IPS-18c (cell line): ENCODE measurements at regions not wholly inside any gene's neighbourhood (a gene's known extent, or its start where the extent isn't known, plus 50 kb on each side); places are given as distances from the start of the nearest gene placed in this dataset.

Experiments used
- H3K4me3 ChIP-seq: 2 replicates; pipeline ENCODE4 v1.7.0; 2013; ENCODE audit warnings: low read depth, mild to moderate bottlenecking, low read length, moderate library complexity; ENCODE audit not compliant: insufficient read depth
- H3K9me3 ChIP-seq: one replicate; pipeline ENCODE4 v1.6.1; 2013; ENCODE audit warnings: mild to moderate bottlenecking, low read length, moderate library complexity; ENCODE audit not compliant: control insufficient read depth, insufficient read depth

- Histone ChIP-seq H3K9me3 (no peaks in the 10 kb centered on the region), H3K4me3 (no peak overlapping the region)
Measured at GRCh38 chr5:12851761-12852160, 947.5 kb upstream of the CTNND2 start.

GRCh38 chr5:12848709-12849108 is 944.5 kb upstream of the CTNND2 start:
- Histone ChIP-seq H3K4me3 (no peak overlapping the region), H3K9me3 (no peaks in the 10 kb centered on the region)

GRCh38 chr5:12845549-12846159 is 941.4 kb upstream of the CTNND2 start:
- Histone ChIP-seq H3K9me3 (no peaks in the 10 kb centered on the region), H3K4me3 (no peak overlapping the region)

- no peaks in the 10 kb centered on the region for H3K9me3 ChIP-seq
- no peak overlapping the region for H3K4me3 ChIP-seq
Measured at GRCh38 chr5:12840972-12841371, 936.7 kb upstream of the CTNND2 start.

- no peak overlapping the region for H3K4me3 ChIP-seq
- H3K9me3 ChIP-seq, result no peaks in the 10 kb centered on the region
Measured at GRCh38 chr5:12837592-12837991, 933.3 kb upstream of the CTNND2 start.

- Histone ChIP-seq H3K9me3 (no peaks in the 10 kb centered on the region), H3K4me3 (no peak overlapping the region)
Measured at GRCh38 chr5:12825163-12825562, 920.9 kb upstream of the CTNND2 start.

- Histone ChIP-seq H3K4me3 (no peak overlapping the region), H3K9me3 (no peaks in the 10 kb centered on the region)
Measured at GRCh38 chr5:12805165-12805698, 901.0 kb upstream of the CTNND2 start.

GRCh38 chr5:12799165-12799564 is 894.9 kb upstream of the CTNND2 start:
- no peaks in the 10 kb centered on the region for H3K9me3 ChIP-seq
- no peak overlapping the region for H3K4me3 ChIP-seq

GRCh38 chr5:12795333-12795663 is 891.1 kb upstream of the CTNND2 start:
- Histone ChIP-seq H3K4me3 (no peak overlapping the region), H3K9me3 (no peaks in the 10 kb centered on the region)

GRCh38 chr5:12794476-12795332 is 890.5 kb upstream of the CTNND2 start:
- no peak overlapping the region for H3K4me3 ChIP-seq
- no peaks in the 10 kb centered on the region for H3K9me3 ChIP-seq

GRCh38 chr5:12793373-12793772 is 889.1 kb upstream of the CTNND2 start:
- Histone ChIP-seq H3K4me3 (no peak overlapping the region), H3K9me3 (no peaks in the 10 kb centered on the region)

- Histone ChIP-seq H3K9me3 (no peaks in the 10 kb centered on the region), H3K4me3 (no peak overlapping the region)
Measured at GRCh38 chr5:12780536-12780935, 876.3 kb upstream of the CTNND2 start.

GRCh38 chr5:12777342-12777741 is 873.1 kb upstream of the CTNND2 start:
- Histone ChIP-seq H3K9me3 (no peaks in the 10 kb centered on the region), H3K4me3 (no peak overlapping the region)

- Histone ChIP-seq H3K4me3 (no peak overlapping the region), H3K9me3 (no peaks in the 10 kb centered on the region)
Measured at GRCh38 chr5:12772276-12772675, 868.0 kb upstream of the CTNND2 start.

GRCh38 chr5:12759377-12759776 is 855.1 kb upstream of the CTNND2 start:
- Histone ChIP-seq H3K4me3 (no peak overlapping the region), H3K9me3 (no peaks in the 10 kb centered on the region)

- Histone ChIP-seq H3K9me3 (no peaks in the 10 kb centered on the region), H3K4me3 (no peak overlapping the region)
Measured at GRCh38 chr5:12757035-12757434, 852.8 kb upstream of the CTNND2 start.

GRCh38 chr5:12745537-12745936 is 841.3 kb upstream of the CTNND2 start:
- no peak overlapping the region for H3K4me3 ChIP-seq
- no peaks in the 10 kb centered on the region for H3K9me3 ChIP-seq

- H3K4me3 ChIP-seq, result no peak overlapping the region
- H3K9me3 ChIP-seq, result no peaks in the 10 kb centered on the region
Measured at GRCh38 chr5:12743582-12743981, 839.3 kb upstream of the CTNND2 start.
